ENCODE measurements at regions not wholly inside any gene's neighbourhood (a gene's known extent, or its start where the extent isn't known, plus 50 kb on each side); places are given as distances from the start of the nearest gene placed in this dataset.

DNA sequence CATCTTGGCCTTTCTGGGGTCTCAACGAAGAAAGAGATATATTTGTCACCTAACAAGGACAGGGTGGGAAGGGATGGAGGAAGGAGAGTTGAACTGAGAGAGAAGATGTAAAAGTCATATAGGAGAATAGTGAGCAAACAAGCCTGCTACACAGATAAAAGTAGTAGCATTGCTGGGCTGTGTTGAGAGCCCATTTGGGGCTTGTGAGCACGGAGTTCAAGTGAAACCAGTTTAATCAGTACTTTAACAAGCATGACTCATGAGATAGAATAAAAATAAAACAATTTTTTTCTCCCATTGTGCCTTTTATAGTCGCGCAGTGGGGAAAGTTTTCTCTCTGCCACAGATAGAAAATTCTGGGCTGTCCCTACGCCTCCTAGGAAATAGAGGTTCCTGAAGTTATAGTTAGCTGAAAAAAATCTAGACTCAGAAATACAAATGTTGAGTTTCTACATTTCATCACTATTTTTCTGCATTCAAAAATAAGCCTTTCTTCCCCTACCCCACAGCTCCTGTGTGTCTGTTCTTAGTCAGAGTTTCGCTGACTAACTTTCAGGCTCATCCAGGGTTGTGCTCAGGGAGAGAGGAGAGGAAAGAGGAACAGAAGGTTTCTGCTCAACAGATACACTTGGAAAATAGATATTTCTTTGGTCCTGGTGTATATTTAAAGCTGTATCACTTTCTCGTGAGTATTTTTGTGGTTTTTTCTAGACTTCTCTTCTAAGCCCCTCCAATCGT lies 395.8 kb upstream of the ADAMTSL1 start:
- DNase-seq, result no peak

DNA sequence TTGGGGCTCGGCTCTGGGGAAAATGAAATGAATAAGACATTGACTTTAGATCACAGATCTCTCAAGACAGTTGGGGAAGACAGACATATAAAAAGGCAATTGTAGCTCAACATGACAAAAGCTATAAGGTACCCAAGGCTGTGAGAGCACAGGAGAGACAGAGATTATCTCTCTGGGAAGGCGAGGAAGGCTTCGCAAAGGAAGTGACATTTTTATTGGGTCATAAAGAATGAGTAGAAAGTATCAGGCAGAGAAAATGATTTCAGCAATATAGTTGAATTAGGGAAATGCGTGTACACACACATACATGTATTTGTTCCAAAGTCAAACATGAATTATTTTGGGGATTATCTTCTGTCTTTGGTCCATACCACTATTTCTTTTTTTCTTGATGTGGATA lies 381.8 kb upstream of the ADAMTSL1 start:
- DNase-seq, result no peak

DNA sequence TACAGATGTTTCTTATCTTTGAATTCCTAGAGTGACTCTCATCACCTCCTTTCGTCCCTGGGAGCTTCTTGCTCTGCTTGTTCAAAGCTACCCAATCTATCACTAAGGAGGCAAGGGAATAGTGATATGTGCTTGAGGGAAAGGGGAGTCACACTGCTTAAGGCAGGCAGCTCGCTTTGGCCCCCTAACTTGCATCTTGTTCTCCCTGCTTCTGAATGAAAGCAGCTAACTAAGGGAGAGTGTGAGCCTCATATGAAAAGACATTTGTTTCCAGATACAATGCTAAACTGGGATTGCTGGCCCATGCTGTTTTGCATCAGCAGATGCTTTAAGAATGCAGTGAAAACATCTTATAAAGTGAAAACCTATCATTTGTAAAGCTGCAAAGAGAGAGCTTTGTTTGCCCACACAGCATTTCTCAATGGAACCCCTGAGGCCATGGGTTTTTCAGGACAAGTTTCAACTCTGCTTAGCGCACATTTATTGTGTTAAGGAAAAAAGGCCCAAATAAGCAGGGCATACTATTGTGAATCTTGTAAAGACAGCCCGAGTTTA lies 367.9 kb upstream of the ADAMTSL1 start:
- no peak for DNase-seq

- DNase-seq, result no peak
Measured at GRCh38 chr9:18109675-18110074, 364.3 kb upstream of the ADAMTSL1 start.

GRCh38 chr9:18111146-18111545 lies 362.8 kb upstream of the ADAMTSL1 start:
- no peak for DNase-seq

DNA sequence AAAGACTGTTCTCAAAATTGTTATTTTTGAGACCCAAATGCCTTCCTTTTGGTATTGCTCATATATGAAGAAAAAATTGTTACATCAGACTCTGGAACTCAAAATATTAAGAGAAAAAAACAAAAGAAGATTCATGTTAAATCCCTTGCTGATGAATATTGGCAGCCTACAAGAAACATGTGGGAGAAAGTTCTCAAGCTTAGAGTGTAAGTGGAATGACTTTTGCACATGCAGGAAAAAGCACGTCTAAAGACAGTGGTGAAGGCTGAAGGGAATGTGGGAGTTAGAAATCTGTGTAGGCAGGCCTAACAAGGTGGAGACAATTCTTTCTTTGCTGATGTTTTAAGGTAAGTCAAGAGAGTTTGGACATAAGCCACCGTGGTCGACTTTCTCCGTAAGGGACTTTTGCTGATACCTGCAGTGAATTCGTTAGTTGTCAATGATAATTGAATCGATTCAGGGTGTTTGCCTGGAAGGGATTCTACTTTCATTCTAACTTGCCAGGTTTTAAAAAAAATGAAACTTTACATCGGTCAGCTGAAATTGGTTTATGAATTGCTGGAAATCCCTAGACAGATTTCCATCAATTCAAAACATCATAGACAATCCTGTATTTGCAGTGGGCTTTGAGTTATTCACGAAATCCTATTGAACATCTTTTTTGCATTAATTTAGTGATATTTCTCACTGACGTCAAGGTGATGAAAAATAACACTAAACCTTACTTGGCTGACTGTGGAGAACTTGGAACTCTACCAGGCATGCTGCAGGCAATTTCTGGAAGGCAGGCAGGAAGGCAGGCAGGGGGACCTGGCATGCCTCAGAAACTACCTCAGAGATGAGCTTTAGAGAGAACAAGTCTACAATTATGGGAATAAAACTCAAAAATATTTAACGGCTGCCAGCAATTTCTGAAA lies 359.1 kb upstream of the ADAMTSL1 start:
- DNase-seq, result no peak

DNA sequence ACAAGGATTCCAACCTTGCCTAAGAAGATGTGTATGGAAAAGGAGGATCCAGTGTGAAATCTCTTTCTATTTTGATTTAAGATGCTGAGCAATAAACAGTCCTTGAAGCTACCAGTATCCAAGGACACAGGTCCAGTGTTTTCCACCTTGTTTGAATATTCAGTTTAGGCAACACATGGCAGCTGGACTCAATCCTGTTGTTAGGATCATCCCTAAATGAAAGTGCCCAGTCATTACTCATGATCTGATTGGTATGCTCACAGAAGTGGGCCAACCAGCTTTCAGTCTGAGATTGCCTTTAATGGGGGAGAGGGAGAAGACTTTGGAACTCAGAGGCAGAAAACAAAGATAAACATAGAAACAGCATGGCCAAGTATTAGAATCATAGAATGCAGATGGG lies 355.7 kb upstream of the ADAMTSL1 start:
- no peak for DNase-seq

GRCh38 chr9:18122171-18122570 lies 351.8 kb upstream of the ADAMTSL1 start:
- DNase-seq, result no peak

DNA sequence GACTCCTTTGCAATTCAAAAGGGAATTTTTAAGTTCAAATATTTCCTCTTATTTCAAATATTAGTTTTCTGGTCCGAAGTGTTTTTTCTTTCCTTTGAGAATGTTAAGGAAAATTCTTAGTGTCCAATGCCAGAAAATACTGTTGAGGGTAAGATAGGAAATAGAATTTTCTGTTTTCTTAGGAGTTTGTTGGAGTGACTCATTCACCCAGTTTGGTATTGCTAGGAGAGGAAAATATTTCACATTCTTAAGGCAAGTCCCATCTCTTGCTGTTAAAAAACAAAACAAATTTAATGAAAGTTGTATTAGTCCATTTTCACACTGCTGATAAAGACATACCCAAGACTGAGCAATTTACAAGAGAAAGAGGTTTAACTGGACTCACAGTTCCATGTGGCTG lies 349.2 kb upstream of the ADAMTSL1 start:
- DNase-seq, result no peak

GRCh38 chr9:18126831-18127498 lies 347.0 kb upstream of the ADAMTSL1 start:
- DNase-seq, result no peak

GRCh38 chr9:18127499-18127875 lies 346.5 kb upstream of the ADAMTSL1 start:
- no peak for DNase-seq

- no peak for DNase-seq
Measured at GRCh38 chr9:18129809-18130334, 344.1 kb upstream of the ADAMTSL1 start.

GRCh38 chr9:18136354-18136994 lies 337.5 kb upstream of the ADAMTSL1 start:
- no peak for DNase-seq

- no peak for DNase-seq
Measured at GRCh38 chr9:18137815-18138214, 336.1 kb upstream of the ADAMTSL1 start.

GRCh38 chr9:18138656-18139055 lies 335.3 kb upstream of the ADAMTSL1 start:
- DNase-seq, result no peak

GRCh38 chr9:18141681-18142080 lies 332.3 kb upstream of the ADAMTSL1 start:
- no peak for DNase-seq

- DNase-seq, result no peak
Measured at GRCh38 chr9:18143073-18143745, 330.7 kb upstream of the ADAMTSL1 start.

DNA sequence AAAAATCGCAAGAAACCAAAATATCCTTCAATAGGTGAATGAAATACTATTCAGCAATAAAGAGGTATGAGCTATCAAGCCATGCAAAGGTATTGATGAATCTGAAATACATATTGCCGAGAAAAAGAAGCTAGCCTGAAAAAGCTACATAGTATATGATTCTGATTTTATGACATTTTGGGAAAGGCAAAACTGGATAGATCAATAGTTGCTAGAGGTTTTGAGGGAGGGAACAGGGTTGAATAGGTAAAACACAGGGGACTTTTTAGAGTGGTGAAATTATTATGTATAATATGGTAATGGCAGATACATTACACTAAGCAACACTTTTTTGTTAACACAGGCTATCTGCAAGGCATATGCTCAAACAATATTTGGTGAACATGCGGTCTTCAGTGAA lies 327.6 kb upstream of the ADAMTSL1 start:
- no peak for DNase-seq

GRCh38 chr9:18149471-18150011 lies 324.4 kb upstream of the ADAMTSL1 start:
- DNase-seq, result no peak

DNA sequence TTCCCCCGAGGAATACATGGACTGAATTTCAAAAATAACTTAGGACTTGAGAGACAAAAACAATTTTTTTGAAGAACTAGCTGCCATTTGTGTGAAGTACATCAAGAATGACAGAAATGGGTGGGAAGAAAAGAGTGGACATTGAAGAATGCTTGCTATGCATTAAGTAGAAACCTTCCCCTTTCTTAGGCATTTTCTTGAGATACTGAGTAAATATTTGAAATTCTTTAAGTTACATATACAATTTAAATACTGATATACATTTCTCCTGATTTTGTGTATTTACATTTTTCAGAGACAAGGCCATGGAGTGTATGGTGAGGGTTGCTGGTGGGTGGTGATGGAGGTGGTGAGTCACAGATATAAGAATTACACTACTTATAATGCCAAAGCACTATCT lies 319.3 kb upstream of the ADAMTSL1 start:
- no peak for DNase-seq

DNA sequence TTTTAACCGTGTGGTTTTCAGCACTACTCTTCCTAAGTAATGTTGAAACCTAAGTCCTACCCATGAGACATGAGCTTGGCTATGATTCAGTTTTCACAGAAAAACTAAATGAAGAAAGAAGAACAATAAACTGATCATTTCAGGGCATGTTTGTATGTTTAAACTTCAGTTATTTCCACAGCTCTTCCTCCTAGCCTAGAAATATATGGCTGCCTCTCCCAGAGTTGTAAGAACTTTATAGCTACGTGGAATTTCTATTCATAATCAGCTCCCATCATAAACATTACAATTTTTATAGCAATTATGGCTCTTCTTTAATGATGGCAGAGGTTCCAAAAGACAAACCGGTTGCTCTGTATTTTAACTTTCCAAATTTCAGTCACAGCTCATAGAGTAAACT lies 314.7 kb upstream of the ADAMTSL1 start:
- DNase-seq, result no peak

- no peak for DNase-seq
Measured at GRCh38 chr9:18163146-18163545, 310.8 kb upstream of the ADAMTSL1 start.

Data from activated naive CD4-positive, alpha-beta T cell (primary cell).